GM12875 (cell line): ENCODE measurements at regions not wholly inside any gene's neighbourhood (a gene's known extent, or its start where the extent isn't known, plus 50 kb on each side); places are given as distances from the start of the nearest gene placed in this dataset.

Experiments
- H3K4me3 ChIP-seq: one replicate; pipeline ENCODE4 v1.5.1; 2011; ENCODE audit warnings: low read depth, low read length, control low read depth
- CTCF ChIP-seq: IDR thresholded peaks from 2 replicates; pipeline ENCODE4 v1.5.1; 2011; ENCODE audit warnings: low read depth, mild to moderate bottlenecking, control low read depth, inconsistent platforms, low read length, moderate library complexity, borderline replicate concordance; ENCODE audit not compliant: insufficient read depth

- no peak overlapping the region for H3K4me3 ChIP-seq
- no peak for TF ChIP-seq CTCF
These were observed 87.0 kb upstream of the GATA6 start for GRCh38 chr18:22082408-22082807.

GRCh38 chr18:22084547-22084946 is 84.8 kb upstream of the GATA6 start:
- TF ChIP-seq CTCF: no peak
- no peak overlapping the region for H3K4me3 ChIP-seq

- no peak for TF ChIP-seq CTCF
- H3K4me3 ChIP-seq: no peak overlapping the region
These were observed 82.4 kb upstream of the GATA6 start for GRCh38 chr18:22086973-22087372.

GRCh38 chr18:22088029-22088428 is 81.4 kb upstream of the GATA6 start:
- no peak overlapping the region for H3K4me3 ChIP-seq
- no peak for TF ChIP-seq CTCF

GRCh38 chr18:22088996-22089640 is 80.3 kb upstream of the GATA6 start:
- TF ChIP-seq CTCF: no peak
- no peak overlapping the region for H3K4me3 ChIP-seq

GRCh38 chr18:22091341-22091740 is 78.0 kb upstream of the GATA6 start:
- no peak for TF ChIP-seq CTCF
- H3K4me3 ChIP-seq: no peak overlapping the region

GRCh38 chr18:22093731-22094357 is 75.5 kb upstream of the GATA6 start:
- H3K4me3 ChIP-seq: no peak overlapping the region
- no peak for TF ChIP-seq CTCF
